K562 (cell line): ENCODE measurements at regions not wholly inside any gene's neighbourhood (a gene's known extent, or its start where the extent isn't known, plus 50 kb on each side); places are given as distances from the start of the nearest gene placed in this dataset.

ENCODE experiments used
- ATAC-seq: fragments of 200-7000 bp; cut with Tn5 transposase; 3 replicates; pipeline ENCODE4 v1.9.1; 2020; ENCODE audit warnings: moderate library complexity
- BruUV-seq: library from RNA; stranded (reverse); fragments of 400-500 nt; replicated peaks from 2 replicates; lab custom pipeline; 2021; lab: Mats Ljungman, UMichigan
- CTCF ChIA-PET: fragments of 300-600 bp; formaldehyde crosslinking; extraction: SDS; loops from one replicate; lab custom pipeline; 2021; ENCODE audit warnings: low intra/inter-chr PET ratio; lab: Yijun Ruan, JAX
- POLR2A ChIA-PET: fragments of 300-600, 350-650 bp; sonication (Branson Sonifier 250); formaldehyde crosslinking; extraction: SDS; loops from one replicate; lab custom pipeline; 2021; ENCODE audit warnings: antibody characterized with exemption, inconsistent platforms; lab: Yijun Ruan, JAX
- DNase-seq, 4 experiments: peaks; one replicate each; pipeline versions ENCODE4 v3.0.0 to v3.0.0-alpha.2; 2011 to 2018; ENCODE audit warnings: low spot score in 3 of 4, mixed read lengths in 3 of 4; ENCODE audit errors: extremely low read depth in 1 of 4
- FAIRE-seq: peaks from 2 replicates; lab custom pipeline; 2011; peaks lifted over from hg19 to GRCh38; lab: Jason Lieb, UNC
- H2AFZ ChIP-seq: 2 replicates; pipeline ENCODE4 v1.6.0; 2011; ENCODE audit warnings: low read depth, low read length, control low read depth, inconsistent platforms
- H3K27ac ChIP-seq: fragments of 200-600 bp; 3 replicates; pipeline ENCODE4 v1.8.0; 2011; ENCODE audit warnings: low read depth, mild to moderate bottlenecking, control low read depth, inconsistent platforms, low read length, moderate library complexity, mixed read lengths; ENCODE audit errors: extremely low read depth
- H3K27me3 ChIP-seq, 2 experiments: fragments of 300-600 bp in 1 of 2; 2 replicates in 1 of 2; 3 replicates in 1 of 2; pipeline versions ENCODE4 v1.6.0 to v1.8.0; 2011; ENCODE audit warnings: inconsistent platforms in 2 of 2, low read length in 2 of 2, mild to moderate bottlenecking in 1 of 2, mixed read lengths in 1 of 2, moderate library complexity in 1 of 2; ENCODE audit not compliant: control insufficient read depth in 2 of 2, insufficient read depth in 2 of 2
- H3K36me3 ChIP-seq: fragments of 300-600 bp; 3 replicates; pipeline ENCODE4 v1.8.0; 2011; ENCODE audit warnings: mild to moderate bottlenecking, low read length, inconsistent platforms; ENCODE audit not compliant: control insufficient read depth, insufficient read depth
- H3K4me1 ChIP-seq, 2 experiments: fragments of 200-600 bp in 1 of 2; replicated peaks in 1 of 2; 2 replicates in 1 of 2; 3 replicates in 1 of 2; pipeline versions ENCODE4 v1.5.1 to v1.8.0; 2011; ENCODE audit warnings: inconsistent platforms in 2 of 2, low read length in 2 of 2, mild to moderate bottlenecking in 1 of 2, mixed read lengths in 1 of 2, moderate library complexity in 1 of 2; ENCODE audit not compliant: control insufficient read depth in 2 of 2, insufficient read depth in 2 of 2
- H3K4me2 ChIP-seq: 2 replicates; pipeline ENCODE4 v1.6.1; 2011; ENCODE audit warnings: low read length, control low read depth, inconsistent platforms, mixed read lengths; ENCODE audit not compliant: insufficient read depth
- H3K4me3 ChIP-seq: fragments of 200-600 bp; sonication (generic), shearing (Covaris generic); 2 replicates; pipeline ENCODE4 v1.5.1; 2016; ENCODE audit warnings: control low read depth, inconsistent platforms
- H3K79me2 ChIP-seq: fragments of 200-600 bp; 3 replicates; pipeline ENCODE4 v1.8.0; 2011; ENCODE audit warnings: low read length, inconsistent platforms; ENCODE audit not compliant: control insufficient read depth, insufficient read depth
- H3K9ac ChIP-seq, 2 experiments: 2 replicates each; pipeline versions ENCODE4 v1.6.0 to v1.6.1; 2011; ENCODE audit warnings: low read depth in 2 of 2, low read length in 2 of 2, control low read depth in 1 of 2, inconsistent platforms in 1 of 2, mild to moderate bottlenecking in 1 of 2, mixed read lengths in 1 of 2; ENCODE audit not compliant: insufficient read depth in 1 of 2
- H3K9me1 ChIP-seq: one replicate; pipeline ENCODE4 v1.6.0; 2011; ENCODE audit warnings: inconsistent platforms, mild to moderate bottlenecking, low read length, moderate library complexity; ENCODE audit not compliant: control insufficient read depth, insufficient read depth
- H3K9me3 ChIP-seq: replicated peaks from 2 replicates; pipeline ENCODE4 v1.5.1; 2011; ENCODE audit warnings: low read depth, low read length, inconsistent platforms; ENCODE audit not compliant: control insufficient read depth, insufficient read depth
- H4K20me1 ChIP-seq: replicated peaks from 2 replicates; pipeline ENCODE4 v1.6.1; 2011; ENCODE audit warnings: low read length, inconsistent platforms, mixed read lengths; ENCODE audit not compliant: control insufficient read depth, insufficient read depth
- CCAR2 ChIP-seq: fragments of 200-400 bp; formaldehyde crosslinking; IDR thresholded peaks from 2 replicates; pipeline ENCODE4 v1.6.1; 2017; ENCODE audit warnings: mild to moderate bottlenecking, low read depth, low read length
- CREBBP ChIP-seq: IDR thresholded peaks from one replicate; pipeline ENCODE4 v1.6.1; 2012; ENCODE audit warnings: low read depth, mild to moderate bottlenecking, control low read depth, inconsistent platforms, low read length
- HNRNPK ChIP-seq: fragments of 200-400 bp; formaldehyde crosslinking; IDR thresholded peaks from one replicate; pipeline ENCODE4 v1.6.1; 2018; ENCODE audit warnings: mild to moderate bottlenecking, low read depth, low read length; ENCODE audit not compliant: poor library complexity, severe bottlenecking
- PTTG1 ChIP-seq: fragments of 450-650 bp; IDR thresholded peaks from 2 replicates; pipeline ENCODE4 v1.6.1; 2016; ENCODE audit warnings: low read depth, mild to moderate bottlenecking, missing genetic modification characterization, missing compliant biosample characterization
- RBM14 ChIP-seq: fragments of 200-400 bp; formaldehyde crosslinking; IDR thresholded peaks from 2 replicates; pipeline ENCODE4 v1.6.1; 2018; ENCODE audit warnings: low read depth, mild to moderate bottlenecking, low read length, moderate library complexity, borderline replicate concordance; ENCODE audit not compliant: insufficient read depth
- STAT5B ChIP-seq: fragments of 250-450 bp; sonication (Bioruptor Pico); IDR thresholded peaks from 2 replicates; pipeline ENCODE4 v1.8.0; 2021; ENCODE audit warnings: mild to moderate bottlenecking, inconsistent platforms
- THRAP3 ChIP-seq: fragments of 450-650 bp; IDR thresholded peaks from 2 replicates; pipeline ENCODE4 v1.6.1; 2016; ENCODE audit warnings: mild to moderate bottlenecking, inconsistent platforms, borderline replicate concordance
- YY1 ChIP-seq, 3 experiments: IDR thresholded peaks; 2 replicates each; pipeline ENCODE4 v1.6.1; 2011; ENCODE audit warnings: low read length in 2 of 3, mild to moderate bottlenecking in 2 of 3, moderate library complexity in 2 of 3, borderline replicate concordance in 1 of 3, control low read depth in 1 of 3, low read depth in 1 of 3; ENCODE audit not compliant: insufficient read depth in 3 of 3, insufficient replicate concordance in 2 of 3, control insufficient read depth in 1 of 3, insufficient read length in 1 of 3; ENCODE audit errors: extremely low read depth in 1 of 3
- ZNF165 ChIP-seq: fragments of 250-450 bp; sonication (Bioruptor Pico); IDR thresholded peaks from 2 replicates; pipeline ENCODE4 v1.4.0; 2020; ENCODE audit warnings: borderline replicate concordance
- ZNF79 ChIP-seq: fragments of 250-450 bp; sonication (Bioruptor Pico); IDR thresholded peaks from 2 replicates; pipeline ENCODE4 v1.4.0; 2020; ENCODE audit warnings: low read depth, mild to moderate bottlenecking, moderate library complexity
- WGBS: fragments of 100-300 bp; shearing (Covaris generic); methylation state at CpG from one replicate; pipeline ENCODE4 v1.1.6; 2016; ENCODE audit warnings: low coverage, mixed read lengths; ENCODE audit not compliant: insufficient coverage; ENCODE audit errors: missing lambda C conversion rate; 5-methylcytosine and 5-hydroxymethylcytosine counted together
- in situ Hi-C: fragments of 300-500 bp; cut with MboI; formaldehyde crosslinking; loops from 4 replicates; pipeline ENCODE4 v1.15.0; 2018; ENCODE audit warnings: inconsistent platforms, mixed read lengths
- intact Hi-C: fragments of 100-400 bp; cut with micrococcal nuclease; formaldehyde crosslinking; loops from 2 replicates; pipeline ENCODE4 v1.14.2; 2022
- TF ChIP-seq, protein P1 (sequence below): sonication (generic); formaldehyde crosslinking; IDR thresholded peaks from 2 replicates; pipeline ENCODE4 v1.8.0; 2022; ENCODE audit warnings: mild to moderate bottlenecking, missing genetic modification reagents

DNA sequence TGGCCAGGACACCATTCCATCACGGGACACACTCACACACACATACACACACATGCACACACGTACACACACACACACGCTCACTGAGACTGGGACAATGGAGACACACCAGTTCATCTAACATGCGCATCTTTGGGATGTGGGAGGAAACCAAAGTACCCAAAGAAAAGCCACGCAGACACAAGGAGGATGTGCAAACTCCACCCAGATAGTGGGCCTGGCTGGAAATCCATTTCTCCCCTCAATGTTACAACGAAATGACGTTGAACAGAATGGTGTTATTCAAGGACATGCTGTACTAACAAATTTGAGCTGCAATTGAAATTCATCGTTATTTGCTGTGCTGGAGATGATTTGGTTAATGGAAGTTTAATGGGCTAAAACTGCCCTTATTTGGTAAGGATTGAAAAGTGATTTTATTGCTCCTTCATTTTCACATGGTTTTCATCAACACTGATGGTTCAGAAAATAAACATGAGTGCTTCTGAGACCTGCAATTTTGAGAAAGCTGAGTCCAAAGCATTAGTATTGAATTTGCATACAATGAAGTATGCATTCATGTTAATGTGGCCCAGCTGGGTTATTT, 110.0 kb downstream of the KCNE4 start:
- ChIA-PET POLR2A (no interaction called here), CTCF (no interaction called here)
- no peak overlapping the region for H2AFZ ChIP-seq
- no peaks in the 10 kb centered on the region; a peak in 1 of 5 replicates for H3K27me3 ChIP-seq
- DNase-seq, result no peak
- no peaks in the 10 kb centered on the region for H3K9me1 ChIP-seq
- intact Hi-C loops (no loop called here), in situ Hi-C loops (no loop called here)
- no peak overlapping the region for H3K9ac ChIP-seq
- TF ChIP-seq RBM14 (no peak), CCAR2 (no peak), THRAP3 (no peak), PTTG1 (tag) (no peak)
- H3K4me2 ChIP-seq, result no peak overlapping the region
- no peak for ATAC-seq
- 0% methylated on average over 6 of the region's 8 CpGs for WGBS
- H3K79me2 ChIP-seq, result no peaks in the 10 kb centered on the region
- no peak overlapping the region for H3K27ac ChIP-seq
- no peaks in the 10 kb centered on the region for H4K20me1 ChIP-seq
- BruUV-seq, result no TSS peak
- no peak for FAIRE-seq
- no peaks in the 10 kb centered on the region for H3K9me3 ChIP-seq
- no peaks in the 10 kb centered on the region for H3K4me1 ChIP-seq
- H3K4me3 ChIP-seq, result no peak overlapping the region
- H3K36me3 ChIP-seq, result no peaks in the 10 kb centered on the region

GRCh38 chr2:223165423-223166214, 113.6 kb downstream of the KCNE4 start:
- WGBS, result 0% methylated on average over 2 of the region's 2 CpGs
- Histone ChIP-seq H3K36me3 (no peaks in the 10 kb centered on the region), H3K4me3 (no peak overlapping the region), H3K27ac (no peak overlapping the region), H2AFZ (no peak overlapping the region), H3K4me2 (no peak overlapping the region), H3K9me1 (no peaks in the 10 kb centered on the region), H3K27me3 (no peaks in the 10 kb centered on the region), H4K20me1 (no peaks in the 10 kb centered on the region), H3K79me2 (no peaks in the 10 kb centered on the region), H3K4me1 (no peaks in the 10 kb centered on the region), H3K9me3 (no peaks in the 10 kb centered on the region), H3K9ac (no peak overlapping the region)
- ATAC-seq (no peak), FAIRE-seq (no peak), DNase-seq (no peak)
- intact Hi-C loops, result no loop called here
- in situ Hi-C loops, result no loop called here
- ChIA-PET CTCF (no interaction called here), POLR2A (interaction anchor here (0.8 kb wide), 1 partner anchor 9 kb away, joined by 3 read pairs; no protein-coding TSS in a partner anchor)
- BruUV-seq, result no TSS peak
- TF ChIP-seq ZNF79, result no peak
- no peak for TF ChIP-seq CREBBP
- TF ChIP-seq YY1 (IDR thresholded peaks at IDR 0.05; ENCODE audit: borderline replicate concordance in 1 of 3, control insufficient read depth in 1 of 3, extremely low read depth in 1 of 3, insufficient read depth in 3 of 3, insufficient read length in 1 of 3, insufficient replicate concordance in 2 of 3, low read depth in 1 of 3, low read length in 2 of 3), result no peak
- TF ChIP-seq, protein P1, sequence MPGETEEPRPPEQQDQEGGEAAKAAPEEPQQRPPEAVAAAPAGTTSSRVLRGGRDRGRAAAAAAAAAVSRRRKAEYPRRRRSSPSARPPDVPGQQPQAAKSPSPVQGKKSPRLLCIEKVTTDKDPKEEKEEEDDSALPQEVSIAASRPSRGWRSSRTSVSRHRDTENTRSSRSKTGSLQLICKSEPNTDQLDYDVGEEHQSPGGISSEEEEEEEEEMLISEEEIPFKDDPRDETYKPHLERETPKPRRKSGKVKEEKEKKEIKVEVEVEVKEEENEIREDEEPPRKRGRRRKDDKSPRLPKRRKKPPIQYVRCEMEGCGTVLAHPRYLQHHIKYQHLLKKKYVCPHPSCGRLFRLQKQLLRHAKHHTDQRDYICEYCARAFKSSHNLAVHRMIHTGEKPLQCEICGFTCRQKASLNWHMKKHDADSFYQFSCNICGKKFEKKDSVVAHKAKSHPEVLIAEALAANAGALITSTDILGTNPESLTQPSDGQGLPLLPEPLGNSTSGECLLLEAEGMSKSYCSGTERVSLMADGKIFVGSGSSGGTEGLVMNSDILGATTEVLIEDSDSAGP (CRISPR knock-in tag), result no peak
- TF ChIP-seq HNRNPK, result no peak
- no peak for TF ChIP-seq STAT5B
- no peak for TF ChIP-seq ZNF165 (CRISPR knock-in tag)
